Right lobe of liver (tissue), 6 donors: ENCODE measurements at regions not wholly inside any gene's neighbourhood (a gene's known extent, or its start where the extent isn't known, plus 50 kb on each side); places are given as distances from the start of the nearest gene placed in this dataset.

ENCODE experiments used
- ATAC-seq, 4 donors: fragments of 200-7000 bp; cut with Tn5 transposase; one replicate each; pipeline ENCODE4 v1.9.1; 2020; ENCODE audit warnings: mild to moderate bottlenecking in 4 of 4, moderate library complexity in 4 of 4
- DNase-seq, 3 donors: peaks; one replicate each; pipeline ENCODE4 v3.0.0-alpha.2; 2020
- H3K27ac ChIP-seq, 3 donors: fragments of 200-600 bp; one replicate each; pipeline ENCODE4 v1.8.0; 2022
- H3K27me3 ChIP-seq, 2 donors: fragments of 200-600 bp; one replicate each; pipeline ENCODE4 v1.8.0; 2022
- H3K36me3 ChIP-seq, 4 donors: fragments of 200-600 bp; sonication (generic) in 1 of 4; one replicate each; pipeline versions ENCODE4 v1.5.1 to v1.8.0; 2017 to 2022; ENCODE audit warnings: control low read depth in 1 of 4
- H3K4me1 ChIP-seq, 4 donors: fragments of 200-600 bp; sonication (generic) in 1 of 4; one replicate each; pipeline versions ENCODE4 v1.5.1 to v1.8.0; 2017 to 2022; ENCODE audit warnings: control low read depth in 1 of 4
- H3K4me3 ChIP-seq, 3 donors: fragments of 200-600 bp; one replicate each; pipeline ENCODE4 v1.8.0; 2022
- H3K9me3 ChIP-seq, 4 donors: fragments of 200-600 bp; sonication (generic) in 1 of 4; one replicate each; pipeline versions ENCODE4 v1.5.1 to v1.8.0; 2017 to 2022; ENCODE audit warnings: control low read depth in 1 of 4
- CTCF ChIP-seq, 4 donors: fragments of 200-600 bp in 3 of 4; fragments of 450-650 bp in 1 of 4; IDR thresholded peaks; one replicate each; pipeline versions ENCODE4 v1.5.1 to v1.8.0; 2016 to 2022; ENCODE audit warnings: antibody characterized with exemption in 4 of 4, mild to moderate bottlenecking in 2 of 4
- POLR2A ChIP-seq: fragments of 450-650 bp; IDR thresholded peaks from one replicate; pipeline ENCODE4 v1.6.1; 2017; ENCODE audit warnings: antibody characterized with exemption, mild to moderate bottlenecking
- WGBS: methylation state at CpG from one replicate; pipeline ENCODE4 v1.1.6; 2018; ENCODE audit warnings: low coverage, low lambda C conversion rate; ENCODE audit not compliant: insufficient coverage; ENCODE audit errors: missing lambda C conversion rate; 5-methylcytosine and 5-hydroxymethylcytosine counted together
- intact Hi-C, 2 donors: fragments of 100-400 bp; cut with DNase I; formaldehyde crosslinking; loops; one replicate each; pipeline versions ENCODE4 v1.11.2 to v1.14.1; 2022
- donor health status: DM: no; HTN: yes; CAD: no.
- donor health status: DM: no; HTN: no; CAD: no.
- donor health status: DM: no; HTN: no; CAD: no.
- donor health status: DM: no; HTN: yes; CAD: no.
- donor health status: DM: no; HTN: yes; CAD: no.

DNA sequence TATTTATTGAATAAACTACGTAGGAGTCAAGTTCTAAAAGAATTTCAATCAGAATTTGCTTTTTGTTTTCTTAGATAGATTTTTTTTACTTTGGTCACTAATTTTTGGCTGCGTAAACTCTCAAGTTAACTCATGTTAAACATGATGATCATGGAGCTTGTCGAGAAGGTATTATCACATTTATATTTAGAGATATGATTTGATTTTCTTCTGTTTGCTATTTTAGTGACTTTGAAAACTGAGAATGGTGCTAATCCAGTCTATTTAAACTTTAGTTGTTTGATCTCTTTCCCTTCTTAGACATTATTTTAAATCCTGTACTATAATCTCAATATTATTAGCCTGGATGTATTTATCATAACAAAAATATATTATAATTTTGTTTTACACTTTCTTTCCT is 179.4 kb upstream of the SEMA3C start:
- no peak for DNase-seq
- intact Hi-C loops = no loop called here
- Histone ChIP-seq H3K4me1 (no peaks in the 10 kb centered on the region), H3K27me3 (no peaks in the 10 kb centered on the region), H3K4me3 (no peak overlapping the region), H3K27ac (no peak overlapping the region), H3K36me3 (no peaks in the 10 kb centered on the region), H3K9me3 (no peaks in the 10 kb centered on the region)
- no peak for ATAC-seq
- TF ChIP-seq CTCF (IDR thresholded peaks at IDR 0.05) = no peak
- TF ChIP-seq POLR2A = no peak
- WGBS = 57% methylated on average over 3 of the region's 3 CpGs

- Histone ChIP-seq H3K27me3 (no peaks in the 10 kb centered on the region), H3K4me1 (no peaks in the 10 kb centered on the region), H3K36me3 (no peaks in the 10 kb centered on the region), H3K9me3 (no peaks in the 10 kb centered on the region), H3K27ac (no peak overlapping the region), H3K4me3 (no peak overlapping the region)
- DNase-seq = no peak
- no peak for TF ChIP-seq POLR2A
- TF ChIP-seq CTCF (IDR thresholded peaks at IDR 0.05) = no peak
- ATAC-seq = no peak
- WGBS = 63% methylated on average over 3 of the region's 3 CpGs
- intact Hi-C loops = no loop called here
Observed at GRCh38 chr7:81094952-81095351, 176.1 kb upstream of the SEMA3C start.

DNA sequence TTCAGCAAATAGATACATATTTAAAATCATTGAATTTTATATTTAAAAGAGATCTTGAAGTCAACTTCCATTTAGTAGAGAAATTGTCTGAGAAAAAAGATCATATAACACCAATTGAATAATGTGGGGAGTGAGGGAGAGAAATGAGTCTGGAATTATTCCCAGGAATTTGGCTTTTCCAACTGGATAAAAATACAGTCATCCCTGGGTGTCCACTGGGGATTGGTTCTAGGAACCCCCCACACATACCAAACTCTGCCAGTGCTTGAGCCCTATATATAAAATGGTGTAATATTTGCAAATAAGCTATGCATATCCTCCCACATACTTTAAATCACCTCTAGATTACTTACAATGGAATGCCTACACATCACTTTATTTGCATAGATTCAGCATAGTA is 162.8 kb upstream of the SEMA3C start:
- Histone ChIP-seq H3K4me3 (no peak overlapping the region), H3K9me3 (no peaks in the 10 kb centered on the region), H3K36me3 (no peaks in the 10 kb centered on the region), H3K27me3 (no peaks in the 10 kb centered on the region), H3K4me1 (no peaks in the 10 kb centered on the region), H3K27ac (no peak overlapping the region)
- intact Hi-C loops = no loop called here
- TF ChIP-seq CTCF (IDR thresholded peaks at IDR 0.05) = no peak
- TF ChIP-seq POLR2A = no peak
- DNase-seq (no peak), ATAC-seq (no peak)

GRCh38 chr7:81080553-81080952 is 161.7 kb upstream of the SEMA3C start:
- Histone ChIP-seq H3K4me3 (no peak overlapping the region), H3K36me3 (no peaks in the 10 kb centered on the region), H3K27ac (no peak overlapping the region), H3K4me1 (no peaks in the 10 kb centered on the region), H3K9me3 (no peaks in the 10 kb centered on the region), H3K27me3 (no peaks in the 10 kb centered on the region)
- intact Hi-C loops = no loop called here
- TF ChIP-seq POLR2A (no peak), CTCF (IDR thresholded peaks at IDR 0.05) (no peak)
- ATAC-seq = no peak
- no peak for DNase-seq
- 37% methylated on average over 1 of the region's 1 CpG for WGBS

DNA sequence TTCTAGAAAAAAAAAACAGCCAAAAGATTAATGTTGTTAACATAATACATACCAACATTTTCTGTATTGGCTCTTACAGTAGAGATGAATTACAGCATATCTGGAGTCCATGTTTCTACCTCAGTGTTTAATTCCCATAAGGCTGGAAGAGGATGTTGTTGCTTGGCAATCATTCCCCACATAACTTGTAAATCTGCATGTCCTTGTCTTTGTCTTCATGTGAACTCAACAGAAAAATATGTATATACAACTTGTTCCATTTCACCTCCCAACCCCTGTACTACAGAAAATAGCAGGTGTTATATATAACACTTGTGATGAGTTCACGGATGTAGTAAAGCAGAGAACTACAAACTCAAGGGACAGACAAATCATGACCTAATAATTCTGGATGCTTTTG is 160.9 kb upstream of the SEMA3C start:
- DNase-seq = no peak
- Histone ChIP-seq H3K9me3 (no peaks in the 10 kb centered on the region), H3K27me3 (no peaks in the 10 kb centered on the region), H3K27ac (no peak overlapping the region), H3K36me3 (no peaks in the 10 kb centered on the region), H3K4me3 (no peak overlapping the region), H3K4me1 (no peaks in the 10 kb centered on the region)
- WGBS = 71% methylated on average over 1 of the region's 1 CpG
- TF ChIP-seq POLR2A (no peak), CTCF (IDR thresholded peaks at IDR 0.05) (no peak)
- intact Hi-C loops = no loop called here
- ATAC-seq = no peak
